ENCODE measurements at regions not wholly inside any gene's neighbourhood (a gene's known extent, or its start where the extent isn't known, plus 50 kb on each side); places are given as distances from the start of the nearest gene placed in this dataset.

GRCh38 chr3:124091716-124092115 is 99.8 kb upstream of the ROPN1 start:
- no peak for DNase-seq (ENCODE audit: low read depth in 2 of 2)

GRCh38 chr3:124092811-124093210 is 100.9 kb upstream of the ROPN1 start:
- DNase-seq (ENCODE audit: low read depth in 2 of 2): no peak

- DNase-seq (ENCODE audit: low read depth in 2 of 2): no peak
Measured at GRCh38 chr3:124094496-124094895, 102.6 kb upstream of the ROPN1 start.

- no peak for DNase-seq (ENCODE audit: low read depth in 2 of 2)
Measured at GRCh38 chr3:124097362-124098131, 105.6 kb upstream of the ROPN1 start.

- DNase-seq (ENCODE audit: low read depth in 2 of 2): no peak
Measured at GRCh38 chr3:124101643-124102042, 109.7 kb upstream of the ROPN1 start.

- DNase-seq (ENCODE audit: low read depth in 2 of 2): no peak
Measured at GRCh38 chr3:124107104-124107890, 115.4 kb upstream of the ROPN1 start.

- DNase-seq (ENCODE audit: low read depth in 2 of 2): no peak
Measured at GRCh38 chr3:124108446-124108845, 116.5 kb upstream of the ROPN1 start.

- no peak for DNase-seq (ENCODE audit: low read depth in 2 of 2)
Measured at GRCh38 chr3:124113485-124113884, 121.6 kb upstream of the ROPN1 start.

GRCh38 chr3:124115279-124115678 is 123.4 kb upstream of the ROPN1 start:
- DNase-seq (ENCODE audit: low read depth in 2 of 2): no peak

GRCh38 chr3:124115956-124116355 is 124.0 kb upstream of the ROPN1 start:
- DNase-seq (ENCODE audit: low read depth in 2 of 2): no peak

GRCh38 chr3:124116906-124117305 is 125.0 kb upstream of the ROPN1 start:
- no peak for DNase-seq (ENCODE audit: low read depth in 2 of 2)

GRCh38 chr3:124117486-124117885 is 125.6 kb upstream of the ROPN1 start:
- DNase-seq (ENCODE audit: low read depth in 2 of 2): no peak

- DNase-seq (ENCODE audit: low read depth in 2 of 2): no peak
Measured at GRCh38 chr3:124118397-124118796, 126.5 kb upstream of the ROPN1 start.

- no peak for DNase-seq (ENCODE audit: low read depth in 2 of 2)
Measured at GRCh38 chr3:124119056-124119716, 127.3 kb upstream of the ROPN1 start.

GRCh38 chr3:124121379-124122312 is 129.7 kb upstream of the ROPN1 start:
- no peak for DNase-seq (ENCODE audit: low read depth in 2 of 2)

- no peak for DNase-seq (ENCODE audit: low read depth in 2 of 2)
Measured at GRCh38 chr3:124125315-124125714, 133.4 kb upstream of the ROPN1 start.

- DNase-seq (ENCODE audit: low read depth in 2 of 2): no peak
Measured at GRCh38 chr3:124126436-124127023, 134.6 kb upstream of the ROPN1 start.

- DNase-seq (ENCODE audit: low read depth in 2 of 2): no peak
Measured at GRCh38 chr3:124131158-124131557, 139.2 kb upstream of the ROPN1 start.

GRCh38 chr3:124131580-124131979 is 139.7 kb upstream of the ROPN1 start:
- DNase-seq (ENCODE audit: low read depth in 2 of 2): no peak

GRCh38 chr3:124132813-124133212 is 140.9 kb upstream of the ROPN1 start:
- DNase-seq (ENCODE audit: low read depth in 2 of 2): no peak

- DNase-seq (ENCODE audit: low read depth in 2 of 2): no peak
Measured at GRCh38 chr3:124133366-124133940, 141.5 kb upstream of the ROPN1 start.

Measured in stimulated activated CD4-positive, alpha-beta T cell treated with anti-CD3 and anti-CD28 coated beads, Interleukin-4, amount 100 ng/mL, for 48 hours (primary cell).